K562 (cell line): ENCODE measurements at regions not wholly inside any gene's neighbourhood (a gene's known extent, or its start where the extent isn't known, plus 50 kb on each side); places are given as distances from the start of the nearest gene placed in this dataset.

Experiments
- ATAC-seq: fragments of 200-7000 bp; cut with Tn5 transposase; 3 replicates; pipeline ENCODE4 v1.9.1; 2020; ENCODE audit warnings: moderate library complexity
- BruUV-seq: library from RNA; stranded (reverse); fragments of 400-500 nt; replicated peaks from 2 replicates; lab custom pipeline; 2021; lab: Mats Ljungman, UMichigan
- CTCF ChIA-PET: fragments of 300-600 bp; formaldehyde crosslinking; extraction: SDS; loops from one replicate; lab custom pipeline; 2021; ENCODE audit warnings: low intra/inter-chr PET ratio; lab: Yijun Ruan, JAX
- POLR2A ChIA-PET: fragments of 300-600, 350-650 bp; sonication (Branson Sonifier 250); formaldehyde crosslinking; extraction: SDS; loops from one replicate; lab custom pipeline; 2021; ENCODE audit warnings: antibody characterized with exemption, inconsistent platforms; lab: Yijun Ruan, JAX
- DNase-seq, 4 experiments: peaks; one replicate each; pipeline versions ENCODE4 v3.0.0 to v3.0.0-alpha.2; 2011 to 2018; ENCODE audit warnings: low spot score in 3 of 4, mixed read lengths in 3 of 4; ENCODE audit errors: extremely low read depth in 1 of 4
- FAIRE-seq: peaks from 2 replicates; lab custom pipeline; 2011; peaks lifted over from hg19 to GRCh38; lab: Jason Lieb, UNC
- H2AFZ ChIP-seq: 2 replicates; pipeline ENCODE4 v1.6.0; 2011; ENCODE audit warnings: low read depth, low read length, control low read depth, inconsistent platforms
- H3K27ac ChIP-seq: fragments of 200-600 bp; 3 replicates; pipeline ENCODE4 v1.8.0; 2011; ENCODE audit warnings: low read depth, mild to moderate bottlenecking, control low read depth, inconsistent platforms, low read length, moderate library complexity, mixed read lengths; ENCODE audit errors: extremely low read depth
- H3K27me3 ChIP-seq, 2 experiments: fragments of 300-600 bp in 1 of 2; 2 replicates in 1 of 2; 3 replicates in 1 of 2; pipeline versions ENCODE4 v1.6.0 to v1.8.0; 2011; ENCODE audit warnings: inconsistent platforms in 2 of 2, low read length in 2 of 2, mild to moderate bottlenecking in 1 of 2, mixed read lengths in 1 of 2, moderate library complexity in 1 of 2; ENCODE audit not compliant: control insufficient read depth in 2 of 2, insufficient read depth in 2 of 2
- H3K36me3 ChIP-seq: fragments of 300-600 bp; 3 replicates; pipeline ENCODE4 v1.8.0; 2011; ENCODE audit warnings: mild to moderate bottlenecking, low read length, inconsistent platforms; ENCODE audit not compliant: control insufficient read depth, insufficient read depth
- H3K4me1 ChIP-seq, 2 experiments: fragments of 200-600 bp in 1 of 2; replicated peaks in 1 of 2; 2 replicates in 1 of 2; 3 replicates in 1 of 2; pipeline versions ENCODE4 v1.5.1 to v1.8.0; 2011; ENCODE audit warnings: inconsistent platforms in 2 of 2, low read length in 2 of 2, mild to moderate bottlenecking in 1 of 2, mixed read lengths in 1 of 2, moderate library complexity in 1 of 2; ENCODE audit not compliant: control insufficient read depth in 2 of 2, insufficient read depth in 2 of 2
- H3K4me2 ChIP-seq: 2 replicates; pipeline ENCODE4 v1.6.1; 2011; ENCODE audit warnings: low read length, control low read depth, inconsistent platforms, mixed read lengths; ENCODE audit not compliant: insufficient read depth
- H3K4me3 ChIP-seq: fragments of 200-600 bp; sonication (generic), shearing (Covaris generic); 2 replicates; pipeline ENCODE4 v1.5.1; 2016; ENCODE audit warnings: control low read depth, inconsistent platforms
- H3K79me2 ChIP-seq: fragments of 200-600 bp; 3 replicates; pipeline ENCODE4 v1.8.0; 2011; ENCODE audit warnings: low read length, inconsistent platforms; ENCODE audit not compliant: control insufficient read depth, insufficient read depth
- H3K9ac ChIP-seq, 2 experiments: 2 replicates each; pipeline versions ENCODE4 v1.6.0 to v1.6.1; 2011; ENCODE audit warnings: low read depth in 2 of 2, low read length in 2 of 2, control low read depth in 1 of 2, inconsistent platforms in 1 of 2, mild to moderate bottlenecking in 1 of 2, mixed read lengths in 1 of 2; ENCODE audit not compliant: insufficient read depth in 1 of 2
- H3K9me1 ChIP-seq: one replicate; pipeline ENCODE4 v1.6.0; 2011; ENCODE audit warnings: inconsistent platforms, mild to moderate bottlenecking, low read length, moderate library complexity; ENCODE audit not compliant: control insufficient read depth, insufficient read depth
- H3K9me3 ChIP-seq: replicated peaks from 2 replicates; pipeline ENCODE4 v1.5.1; 2011; ENCODE audit warnings: low read depth, low read length, inconsistent platforms; ENCODE audit not compliant: control insufficient read depth, insufficient read depth
- H4K20me1 ChIP-seq: replicated peaks from 2 replicates; pipeline ENCODE4 v1.6.1; 2011; ENCODE audit warnings: low read length, inconsistent platforms, mixed read lengths; ENCODE audit not compliant: control insufficient read depth, insufficient read depth
- ARID1B ChIP-seq: fragments of 450-650 bp; IDR thresholded peaks from 2 replicates; pipeline ENCODE4 v1.6.1; 2016; ENCODE audit warnings: antibody characterized with exemption, mild to moderate bottlenecking, inconsistent platforms
- EZH2 ChIP-seq: IDR thresholded peaks from 2 replicates; pipeline ENCODE4 v1.6.1; 2012; ENCODE audit warnings: low read depth, mild to moderate bottlenecking, inconsistent platforms, low read length, borderline replicate concordance
- GABPB2 ChIP-seq: fragments of 250-450 bp; sonication (Bioruptor Pico); conservative IDR thresholded peaks from 2 replicates; pipeline ENCODE4 v1.5.1; 2021; ENCODE audit warnings: mild to moderate bottlenecking
- NFIC ChIP-seq: fragments of 450-650 bp; IDR thresholded peaks from 2 replicates; pipeline ENCODE4 v1.6.1; 2017; ENCODE audit warnings: mild to moderate bottlenecking, inconsistent platforms
- SP2 ChIP-seq: IDR thresholded peaks from 2 replicates; pipeline ENCODE4 v1.6.1; 2011; ENCODE audit warnings: mild to moderate bottlenecking, low read depth, low read length, moderate library complexity; ENCODE audit not compliant: poor library complexity, severe bottlenecking; ENCODE audit errors: extremely low read depth
- XRCC4 ChIP-seq: IDR thresholded peaks from one replicate; pipeline ENCODE4 v1.6.1; 2011; ENCODE audit not compliant: insufficient read depth, insufficient read length; ENCODE audit errors: extremely low read depth
- ZBTB17 ChIP-seq: fragments of 450-650 bp; formaldehyde crosslinking; IDR thresholded peaks from 2 replicates; pipeline ENCODE4 v1.4.0; 2020; ENCODE audit warnings: mild to moderate bottlenecking
- WGBS: fragments of 100-300 bp; shearing (Covaris generic); methylation state at CpG from one replicate; pipeline ENCODE4 v1.1.6; 2016; ENCODE audit warnings: low coverage, mixed read lengths; ENCODE audit not compliant: insufficient coverage; ENCODE audit errors: missing lambda C conversion rate; 5-methylcytosine and 5-hydroxymethylcytosine counted together
- in situ Hi-C: fragments of 300-500 bp; cut with MboI; formaldehyde crosslinking; loops from 4 replicates; pipeline ENCODE4 v1.15.0; 2018; ENCODE audit warnings: inconsistent platforms, mixed read lengths
- intact Hi-C: fragments of 100-400 bp; cut with micrococcal nuclease; formaldehyde crosslinking; loops from 2 replicates; pipeline ENCODE4 v1.14.2; 2022
- TF ChIP-seq, protein P1 (sequence below): fragments of 450-650 bp; IDR thresholded peaks from one replicate; pipeline ENCODE4 v1.6.1; 2018; ENCODE audit warnings: mild to moderate bottlenecking, moderate library complexity; ENCODE audit not compliant: partially characterized antibody
- TF ChIP-seq, protein P2 (sequence below): sonication (generic); formaldehyde crosslinking; IDR thresholded peaks from 2 replicates; pipeline ENCODE4 v1.8.0; 2022; ENCODE audit warnings: missing genetic modification reagents, mild to moderate bottlenecking, borderline replicate concordance
- TF ChIP-seq, protein P3 (sequence below): sonication (generic); IDR thresholded peaks from 2 replicates; pipeline ENCODE4 v1.6.1; 2016

DNA sequence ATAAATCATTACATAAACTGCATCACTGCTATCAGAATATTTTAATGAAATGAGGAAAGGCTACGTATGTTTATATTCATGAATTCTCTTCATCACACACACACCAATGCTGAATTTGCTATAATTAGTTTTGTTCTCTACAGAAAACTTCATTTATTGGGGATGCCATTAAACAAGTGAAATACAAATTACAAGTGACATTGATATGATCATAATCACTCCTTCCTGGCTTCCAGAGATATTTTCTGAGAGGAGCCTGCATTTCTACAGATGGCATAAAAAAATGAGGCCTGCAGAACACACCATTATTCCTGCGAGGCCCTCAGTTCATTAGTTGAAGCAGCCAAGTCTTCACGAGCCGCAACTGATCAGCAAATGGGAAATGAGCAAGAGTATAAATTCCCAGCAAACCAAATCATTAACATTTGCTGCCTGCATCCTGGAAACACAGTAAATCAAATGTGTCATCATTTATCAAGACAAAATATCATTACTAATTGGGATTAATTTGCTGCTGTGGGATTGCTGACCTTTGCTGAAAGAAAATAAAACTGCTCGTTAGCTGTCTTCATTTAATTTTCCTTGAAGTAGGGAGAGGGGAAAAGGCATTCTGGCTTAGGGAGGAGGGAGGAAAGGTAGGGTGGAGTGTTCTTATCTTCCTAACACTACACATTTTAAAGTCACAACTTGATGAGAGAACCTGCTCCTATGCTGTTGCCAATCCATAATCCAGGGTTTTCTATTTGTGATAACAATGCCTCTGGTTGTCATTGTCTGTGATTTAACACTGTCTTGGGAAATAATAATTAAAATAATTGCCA, 921.9 kb downstream of the SQOR start:
- H3K9ac ChIP-seq: no peak overlapping the region
- no peaks in the 10 kb centered on the region for H3K27me3 ChIP-seq
- no peak overlapping the region for H3K4me3 ChIP-seq
- WGBS: 0% methylated on average over 5 of the region's 5 CpGs
- FAIRE-seq (no peak), ATAC-seq (no peak), DNase-seq (no peak)
- CTCF ChIA-PET: no interaction called here
- POLR2A ChIA-PET: no interaction called here
- H3K36me3 ChIP-seq: no peaks in the 10 kb centered on the region
- H3K4me2 ChIP-seq: no peak overlapping the region
- no peaks in the 10 kb centered on the region for H3K4me1 ChIP-seq
- H3K79me2 ChIP-seq: no peaks in the 10 kb centered on the region
- intact Hi-C loops: no loop called here
- H3K9me3 ChIP-seq: no peaks in the 10 kb centered on the region
- in situ Hi-C loops: no loop called here
- no peaks in the 10 kb centered on the region for H4K20me1 ChIP-seq
- TF ChIP-seq ARID1B: no peak
- no peak for TF ChIP-seq EZH2
- TF ChIP-seq, protein P1, sequence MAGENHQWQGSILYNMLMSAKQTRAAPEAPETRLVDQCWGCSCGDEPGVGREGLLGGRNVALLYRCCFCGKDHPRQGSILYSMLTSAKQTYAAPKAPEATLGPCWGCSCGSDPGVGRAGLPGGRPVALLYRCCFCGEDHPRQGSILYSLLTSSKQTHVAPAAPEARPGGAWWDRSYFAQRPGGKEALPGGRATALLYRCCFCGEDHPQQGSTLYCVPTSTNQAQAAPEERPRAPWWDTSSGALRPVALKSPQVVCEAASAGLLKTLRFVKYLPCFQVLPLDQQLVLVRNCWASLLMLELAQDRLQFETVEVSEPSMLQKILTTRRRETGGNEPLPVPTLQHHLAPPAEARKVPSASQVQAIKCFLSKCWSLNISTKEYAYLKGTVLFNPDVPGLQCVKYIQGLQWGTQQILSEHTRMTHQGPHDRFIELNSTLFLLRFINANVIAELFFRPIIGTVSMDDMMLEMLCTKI: no peak
- no peak for TF ChIP-seq ZBTB17 (CRISPR knock-in tag)
- no peak for TF ChIP-seq XRCC4
- TF ChIP-seq NFIC: no peak
- TF ChIP-seq, protein P2, sequence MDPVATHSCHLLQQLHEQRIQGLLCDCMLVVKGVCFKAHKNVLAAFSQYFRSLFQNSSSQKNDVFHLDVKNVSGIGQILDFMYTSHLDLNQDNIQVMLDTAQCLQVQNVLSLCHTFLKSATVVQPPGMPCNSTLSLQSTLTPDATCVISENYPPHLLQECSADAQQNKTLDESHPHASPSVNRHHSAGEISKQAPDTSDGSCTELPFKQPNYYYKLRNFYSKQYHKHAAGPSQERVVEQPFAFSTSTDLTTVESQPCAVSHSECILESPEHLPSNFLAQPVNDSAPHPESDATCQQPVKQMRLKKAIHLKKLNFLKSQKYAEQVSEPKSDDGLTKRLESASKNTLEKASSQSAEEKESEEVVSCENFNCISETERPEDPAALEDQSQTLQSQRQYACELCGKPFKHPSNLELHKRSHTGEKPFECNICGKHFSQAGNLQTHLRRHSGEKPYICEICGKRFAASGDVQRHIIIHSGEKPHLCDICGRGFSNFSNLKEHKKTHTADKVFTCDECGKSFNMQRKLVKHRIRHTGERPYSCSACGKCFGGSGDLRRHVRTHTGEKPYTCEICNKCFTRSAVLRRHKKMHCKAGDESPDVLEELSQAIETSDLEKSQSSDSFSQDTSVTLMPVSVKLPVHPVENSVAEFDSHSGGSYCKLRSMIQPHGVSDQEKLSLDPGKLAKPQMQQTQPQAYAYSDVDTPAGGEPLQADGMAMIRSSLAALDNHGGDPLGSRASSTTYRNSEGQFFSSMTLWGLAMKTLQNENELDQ (CRISPR knock-in tag): no peak
- TF ChIP-seq, protein P3, sequence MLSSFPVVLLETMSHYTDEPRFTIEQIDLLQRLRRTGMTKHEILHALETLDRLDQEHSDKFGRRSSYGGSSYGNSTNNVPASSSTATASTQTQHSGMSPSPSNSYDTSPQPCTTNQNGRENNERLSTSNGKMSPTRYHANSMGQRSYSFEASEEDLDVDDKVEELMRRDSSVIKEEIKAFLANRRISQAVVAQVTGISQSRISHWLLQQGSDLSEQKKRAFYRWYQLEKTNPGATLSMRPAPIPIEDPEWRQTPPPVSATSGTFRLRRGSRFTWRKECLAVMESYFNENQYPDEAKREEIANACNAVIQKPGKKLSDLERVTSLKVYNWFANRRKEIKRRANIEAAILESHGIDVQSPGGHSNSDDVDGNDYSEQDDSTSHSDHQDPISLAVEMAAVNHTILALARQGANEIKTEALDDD: no peak
- TF ChIP-seq SP2: no peak
- TF ChIP-seq GABPB2 (CRISPR knock-in tag): no peak
- H3K9me1 ChIP-seq: no peaks in the 10 kb centered on the region
- H2AFZ ChIP-seq: no peak overlapping the region
- H3K27ac ChIP-seq: no peak overlapping the region
- no TSS peak for BruUV-seq
